Psoas muscle (tissue), 7 donors: ENCODE measurements at regions not wholly inside any gene's neighbourhood (a gene's known extent, or its start where the extent isn't known, plus 50 kb on each side); places are given as distances from the start of the nearest gene placed in this dataset.

ENCODE experiments used
- ATAC-seq, 4 donors: fragments of 200-7000 bp; cut with Tn5 transposase; one replicate each; pipeline ENCODE4 v1.9.1; 2020; ENCODE audit warnings: moderate library complexity in 3 of 4, mild to moderate bottlenecking in 2 of 4
- DNase-seq, 2 donors: peaks; one replicate each; pipeline ENCODE4 v3.0.0-alpha.2; 2020
- H3K27ac ChIP-seq: fragments of 200-600 bp; one replicate; pipeline ENCODE4 v1.8.0; 2022
- H3K27me3 ChIP-seq, 3 donors: fragments of 200-600 bp in 1 of 3; one replicate each; pipeline versions ENCODE4 v1.6.1 to v1.8.0; 2013 to 2022; ENCODE audit warnings: low read length in 2 of 3, mild to moderate bottlenecking in 2 of 3, moderate library complexity in 1 of 3; ENCODE audit not compliant: insufficient read depth in 3 of 3
- H3K36me3 ChIP-seq, 2 donors: fragments of 200-600 bp in 1 of 2; one replicate each; pipeline versions ENCODE4 v1.6.1 to v1.8.0; 2013 to 2022; ENCODE audit warnings: low read depth in 1 of 2, mild to moderate bottlenecking in 1 of 2, moderate library complexity in 1 of 2; ENCODE audit not compliant: insufficient read depth in 1 of 2
- H3K4me1 ChIP-seq: fragments of 200-600 bp; one replicate; pipeline ENCODE4 v1.8.0; 2022
- H3K4me3 ChIP-seq: fragments of 200-600 bp; one replicate; pipeline ENCODE4 v1.8.0; 2022; ENCODE audit warnings: mild to moderate bottlenecking
- H3K9me3 ChIP-seq: fragments of 200-600 bp; one replicate; pipeline ENCODE4 v1.8.0; 2022
- CTCF ChIP-seq: fragments of 200-600 bp; IDR thresholded peaks from one replicate; pipeline ENCODE4 v1.8.0; 2022; ENCODE audit warnings: antibody characterized with exemption
- WGBS, 3 donors: extraction: QIAGEN DNeasy Blood & Tissue Kit; methylation state at CpG; one replicate each; pipeline versions ENCODE4 v1.1.6 to v1.1.7; 2013; 5-methylcytosine and 5-hydroxymethylcytosine counted together
- intact Hi-C, 2 donors: fragments of 100-400 bp; cut with DNase I; formaldehyde crosslinking; loops; one replicate each; pipeline versions ENCODE4 v1.11.0 to v1.14.2; 2022
- donor health status: healthy with polysubstance abuse.
- donor health status: DM: no; HTN: no; CAD: no; lungs with moderate emphysema.
- donor health status: Bipolar disorder and iron deficiency.
- donor health status: healthy.
- donor health status: DM: yes; HTN: yes; CAD: no.
- donor health status: DM: no; HTN: no; CAD: no.
- donor health status: DM: yes; HTN: yes; CAD: no.

DNA sequence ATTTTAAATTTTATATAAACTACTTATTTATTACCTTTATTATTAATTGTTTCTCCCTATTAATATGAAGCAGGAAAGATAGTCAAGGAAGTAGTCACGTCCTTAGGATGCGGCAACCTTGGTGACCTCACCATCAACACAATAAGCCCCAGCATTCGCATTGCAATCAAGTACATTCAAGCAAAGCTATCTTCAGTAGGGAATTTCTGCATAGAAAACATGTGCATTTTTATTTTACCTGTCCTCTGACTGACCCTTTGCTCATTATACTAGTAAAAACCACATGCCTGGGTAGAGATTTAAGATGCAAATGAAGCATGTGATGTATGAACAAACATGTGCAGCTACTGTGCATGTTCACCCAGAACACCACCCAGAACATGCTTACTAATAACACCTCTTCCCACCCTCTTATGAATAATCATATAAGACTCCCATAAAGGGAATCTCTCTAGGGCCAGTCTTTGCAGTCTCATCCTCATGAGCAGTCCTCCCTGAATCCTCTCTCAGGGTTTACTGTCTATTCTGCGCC, 869.6 kb downstream of the TAF11L14 start:
- intact Hi-C loops = no loop called here
- Histone ChIP-seq H3K27ac (no peak overlapping the region), H3K4me1 (no peaks in the 10 kb centered on the region), H3K4me3 (no peak overlapping the region), H3K9me3 (no peaks in the 10 kb centered on the region), H3K36me3 (no peaks in the 10 kb centered on the region), H3K27me3 (no peaks in the 10 kb centered on the region)
- 87 to 91% (median 87%) methylated on average over 4 of the region's 4 CpGs for WGBS, 3 donors
- DNase-seq = no peak
- TF ChIP-seq CTCF = no peak
- no peak for ATAC-seq

DNA sequence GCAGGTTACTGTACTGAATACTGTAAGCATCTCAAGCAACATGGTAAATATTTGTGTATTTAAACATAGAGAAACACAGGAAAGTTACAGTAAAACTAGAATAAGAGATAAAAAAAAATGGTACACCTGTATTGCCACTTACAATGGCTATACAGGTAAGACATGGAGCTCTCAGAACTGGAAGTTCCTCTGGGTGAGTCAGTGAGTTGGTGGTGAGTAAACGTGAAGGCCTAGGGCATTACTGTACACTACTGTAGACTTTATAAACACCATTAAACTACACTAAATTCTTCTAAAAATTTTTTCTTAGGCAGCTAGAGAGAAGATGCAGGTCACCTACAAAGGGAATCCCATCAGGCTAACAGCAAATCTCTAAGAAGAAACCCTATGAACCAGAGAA, 872.9 kb downstream of the TAF11L14 start:
- Histone ChIP-seq H3K9me3 (no peaks in the 10 kb centered on the region), H3K27ac (no peak overlapping the region), H3K36me3 (no peaks in the 10 kb centered on the region), H3K4me3 (no peak overlapping the region), H3K27me3 (no peaks in the 10 kb centered on the region), H3K4me1 (no peaks in the 10 kb centered on the region)
- DNase-seq = no peak
- intact Hi-C loops = no loop called here
- no peak for ATAC-seq
- no peak for TF ChIP-seq CTCF
- WGBS, 3 donors = 81 to 86% (median 84%) methylated on average over 1 of the region's 1 CpG

DNA sequence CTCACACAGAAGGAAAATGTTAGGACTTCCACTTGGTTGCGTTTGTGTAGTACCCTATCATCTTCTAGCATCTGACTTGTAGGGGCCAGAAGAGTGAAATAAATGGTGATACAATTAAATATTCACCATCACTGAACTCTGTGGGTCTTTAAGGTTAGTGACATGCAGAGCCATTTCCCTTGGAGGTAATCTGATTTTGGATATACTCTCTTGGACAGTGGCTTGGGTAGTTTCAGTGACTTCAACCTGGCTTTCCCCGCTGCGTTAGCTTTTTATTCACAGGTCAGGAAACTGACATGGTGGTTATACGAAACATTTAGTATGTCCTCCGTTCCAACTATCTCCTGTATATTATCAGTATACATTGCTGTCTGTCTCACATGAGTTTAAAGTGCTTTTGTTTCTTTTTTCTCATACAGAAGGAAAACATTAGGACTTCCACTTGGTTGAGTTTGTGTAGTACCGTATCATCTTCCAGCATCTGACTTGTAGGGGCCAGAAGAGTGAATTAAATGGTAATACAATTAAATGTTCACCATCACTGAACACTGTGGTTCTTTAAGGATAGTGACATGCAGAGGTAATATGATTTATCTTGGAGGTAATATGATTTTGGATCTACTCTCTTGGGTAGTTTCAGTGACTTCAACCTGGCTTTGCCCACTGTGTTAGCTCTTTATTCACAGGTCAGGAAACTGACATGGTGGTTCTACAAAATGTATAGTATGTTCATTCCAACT, 883.6 kb downstream of the TAF11L14 start:
- H3K4me3 ChIP-seq = no peak overlapping the region
- no peaks in the 10 kb centered on the region for H3K4me1 ChIP-seq
- no peaks in the 10 kb centered on the region for H3K27me3 ChIP-seq
- ATAC-seq (no peak), DNase-seq (no peak)
- no peaks in the 10 kb centered on the region for H3K36me3 ChIP-seq
- H3K27ac ChIP-seq = no peak overlapping the region
- intact Hi-C loops = no loop called here
- no peaks in the 10 kb centered on the region for H3K9me3 ChIP-seq
- no peak for TF ChIP-seq CTCF
- 91 to 92% (median 91%) methylated on average over 6 of the region's 6 CpGs for WGBS, 3 donors

DNA sequence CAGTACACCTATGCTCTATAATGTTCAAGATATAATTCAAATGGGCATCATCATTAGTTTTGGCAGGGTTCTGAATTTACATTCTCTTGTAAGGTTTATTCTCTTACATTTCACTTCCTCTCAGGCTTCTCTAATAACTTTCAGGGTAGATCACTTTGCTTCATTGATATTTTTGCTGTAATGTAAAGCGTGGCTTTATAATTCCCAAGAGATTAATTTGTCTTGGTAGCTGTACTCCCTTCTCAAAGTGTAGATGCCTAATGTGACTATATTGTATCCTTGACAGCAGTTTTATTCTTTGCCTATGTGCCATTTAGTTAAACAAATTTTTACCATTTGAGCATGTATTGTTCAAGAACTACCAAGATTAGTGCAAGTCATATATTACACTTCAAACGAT, 889.1 kb downstream of the TAF11L14 start:
- DNase-seq (no peak), ATAC-seq (no peak)
- Histone ChIP-seq H3K36me3 (no peaks in the 10 kb centered on the region), H3K27ac (no peak overlapping the region), H3K9me3 (no peaks in the 10 kb centered on the region), H3K4me1 (no peaks in the 10 kb centered on the region), H3K27me3 (no peaks in the 10 kb centered on the region), H3K4me3 (no peak overlapping the region)
- TF ChIP-seq CTCF = no peak
- 53 to 61% (median 57%) methylated on average over 2 of the region's 2 CpGs for WGBS, 3 donors
- intact Hi-C loops = no loop called here
